Prostate gland (tissue), 2 donors: ENCODE measurements at regions not wholly inside any gene's neighbourhood (a gene's known extent, or its start where the extent isn't known, plus 50 kb on each side); places are given as distances from the start of the nearest gene placed in this dataset.

Experiments used
- CTCF ChIP-seq, 4 experiments: fragments of 200-600 bp in 2 of 4; fragments of 450-650 bp in 2 of 4; sonication (generic) in 2 of 4; IDR thresholded peaks; 1 replicate in 3 of 4; 2 replicates in 1 of 4; pipeline ENCODE4 v1.5.1; 2016 to 2019; ENCODE audit warnings: antibody characterized with exemption in 4 of 4, mild to moderate bottlenecking in 2 of 4, moderate library complexity in 2 of 4
- POLR2A ChIP-seq: fragments of 450-650 bp; IDR thresholded peaks from one replicate; pipeline ENCODE4 v1.6.1; 2016; ENCODE audit warnings: antibody characterized with exemption, mild to moderate bottlenecking
- POLR2AphosphoS5 ChIP-seq: sonication (generic); formaldehyde crosslinking; IDR thresholded peaks from one replicate; pipeline ENCODE4 v1.6.1; 2017; ENCODE audit warnings: antibody characterized with exemption

- no peak for TF ChIP-seq POLR2A
- TF ChIP-seq CTCF (IDR thresholded peaks at IDR 0.05): no peak
- no peak for TF ChIP-seq POLR2AphosphoS5
Observed at GRCh38 chr17:6215071-6216035, 145.2 kb downstream of the WSCD1 start.
